ENCODE measurements at regions not wholly inside any gene's neighbourhood (a gene's known extent, or its start where the extent isn't known, plus 50 kb on each side); places are given as distances from the start of the nearest gene placed in this dataset.

DNA sequence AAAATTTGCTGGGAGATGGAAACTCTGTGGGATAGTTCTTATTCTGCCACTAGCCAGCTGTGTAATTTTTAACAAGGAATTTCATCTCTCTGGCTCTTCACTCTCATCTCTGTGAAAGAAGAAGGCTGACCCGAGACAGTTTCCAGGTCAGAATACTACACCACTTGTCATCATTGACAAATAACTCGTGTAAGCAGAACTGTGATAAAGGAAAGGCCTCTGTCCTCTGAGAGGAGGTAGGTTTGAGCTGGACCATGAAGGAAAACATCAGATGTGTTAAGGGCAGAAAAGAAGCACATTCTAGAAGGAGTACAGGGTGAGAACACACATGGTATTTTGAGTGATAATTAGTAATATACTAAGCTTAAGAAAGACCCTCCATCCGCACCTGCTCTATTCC, 211.4 kb upstream of the DDX18 start:
- Histone ChIP-seq H3K4me3 (ENCODE audit: low read depth, low read length, poor library complexity, severe bottlenecking) (no peak overlapping the region), H3K9me2 (ENCODE audit: low read depth, low read length) (no peaks in the 10 kb centered on the region), H3K79me2 (ENCODE audit: insufficient read depth, low read length) (no peaks in the 10 kb centered on the region), H3K27ac (ENCODE audit: low read depth, low read length, poor library complexity, severe bottlenecking) (no peak overlapping the region), H3K9me3 (ENCODE audit: low read length) (no peaks in the 10 kb centered on the region), H3K27me3 (ENCODE audit: insufficient read depth, low read length) (no peaks in the 10 kb centered on the region), H3K9ac (ENCODE audit: low read length) (no peak overlapping the region), H3K4me1 (ENCODE audit: insufficient read depth, low read length, severe bottlenecking) (no peaks in the 10 kb centered on the region), H3F3A (ENCODE audit: insufficient read depth, low read length) (no peaks in the 10 kb centered on the region), H2AFZ (ENCODE audit: low read length) (no peak overlapping the region), H4K20me1 (ENCODE audit: insufficient read depth, low read length) (no peaks in the 10 kb centered on the region), H3K4me2 (ENCODE audit: low read length) (no peak overlapping the region), H3K36me3 (ENCODE audit: insufficient read depth, low read length) (no peaks in the 10 kb centered on the region)
- no peak for TF ChIP-seq CTCF (IDR thresholded peaks at IDR 0.05; ENCODE audit: low read length)
- TF ChIP-seq EZH2 (IDR thresholded peaks at IDR 0.05; ENCODE audit: borderline replicate concordance, low read length): no peak

- Histone ChIP-seq H3K27me3 (ENCODE audit: insufficient read depth, low read length) (no peaks in the 10 kb centered on the region), H3K4me3 (ENCODE audit: low read depth, low read length, poor library complexity, severe bottlenecking) (no peak overlapping the region), H3K9me3 (ENCODE audit: low read length) (no peaks in the 10 kb centered on the region), H3K27ac (ENCODE audit: low read depth, low read length, poor library complexity, severe bottlenecking) (no peak overlapping the region), H4K20me1 (ENCODE audit: insufficient read depth, low read length) (no peaks in the 10 kb centered on the region), H2AFZ (ENCODE audit: low read length) (no peak overlapping the region), H3K4me1 (ENCODE audit: insufficient read depth, low read length, severe bottlenecking) (no peaks in the 10 kb centered on the region), H3K4me2 (ENCODE audit: low read length) (no peak overlapping the region), H3F3A (ENCODE audit: insufficient read depth, low read length) (no peaks in the 10 kb centered on the region), H3K9ac (ENCODE audit: low read length) (no peak overlapping the region), H3K9me2 (ENCODE audit: low read depth, low read length) (no peaks in the 10 kb centered on the region), H3K36me3 (ENCODE audit: insufficient read depth, low read length) (no peaks in the 10 kb centered on the region), H3K79me2 (ENCODE audit: insufficient read depth, low read length) (no peaks in the 10 kb centered on the region)
- TF ChIP-seq EZH2 (IDR thresholded peaks at IDR 0.05; ENCODE audit: borderline replicate concordance, low read length) (no peak), CTCF (IDR thresholded peaks at IDR 0.05; ENCODE audit: low read length) (no peak)
Observed at GRCh38 chr2:117603567-117603966, 210.9 kb upstream of the DDX18 start.

- H3K9ac ChIP-seq (ENCODE audit: low read length): no peak overlapping the region
- H3K9me3 ChIP-seq (ENCODE audit: low read length): no peaks in the 10 kb centered on the region
- no peaks in the 10 kb centered on the region for H3K79me2 ChIP-seq (ENCODE audit: insufficient read depth, low read length)
- no peak overlapping the region for H3K4me2 ChIP-seq (ENCODE audit: low read length)
- H3K4me1 ChIP-seq (ENCODE audit: insufficient read depth, low read length, severe bottlenecking): no peaks in the 10 kb centered on the region
- no peak overlapping the region for H3K4me3 ChIP-seq (ENCODE audit: low read depth, low read length, poor library complexity, severe bottlenecking)
- no peaks in the 10 kb centered on the region for H3K36me3 ChIP-seq (ENCODE audit: insufficient read depth, low read length)
- H3K27me3 ChIP-seq (ENCODE audit: insufficient read depth, low read length): no peaks in the 10 kb centered on the region
- no peak overlapping the region for H2AFZ ChIP-seq (ENCODE audit: low read length)
- no peak overlapping the region for H3K27ac ChIP-seq (ENCODE audit: low read depth, low read length, poor library complexity, severe bottlenecking)
- TF ChIP-seq CTCF (IDR thresholded peaks at IDR 0.05; ENCODE audit: low read length) (no peak), EZH2 (IDR thresholded peaks at IDR 0.05; ENCODE audit: borderline replicate concordance, low read length) (no peak)
- H3F3A ChIP-seq (ENCODE audit: insufficient read depth, low read length): no peaks in the 10 kb centered on the region
- no peaks in the 10 kb centered on the region for H4K20me1 ChIP-seq (ENCODE audit: insufficient read depth, low read length)
- H3K9me2 ChIP-seq (ENCODE audit: low read depth, low read length): no peaks in the 10 kb centered on the region
Observed at GRCh38 chr2:117607202-117607601, 207.3 kb upstream of the DDX18 start.
